Astrocyte (in vitro differentiated cells and primary cell): ENCODE measurements at regions not wholly inside any gene's neighbourhood (a gene's known extent, or its start where the extent isn't known, plus 50 kb on each side); places are given as distances from the start of the nearest gene placed in this dataset.

Experiments used
- DNase-seq: peaks from one replicate; pipeline ENCODE4 v3.0.0-alpha.2; 2010; ENCODE audit warnings: low read depth
- FAIRE-seq: peaks from 2 replicates; lab custom pipeline; 2011; peaks lifted over from hg19 to GRCh38; lab: Jason Lieb, UNC
- H2AFZ ChIP-seq: 2 replicates; pipeline ENCODE4 v1.6.0; 2012; ENCODE audit warnings: low read depth, low read length, inconsistent platforms
- H3K27ac ChIP-seq: 2 replicates; pipeline ENCODE4 v1.5.1; 2011; ENCODE audit warnings: low read depth, low read length, inconsistent platforms
- H3K27me3 ChIP-seq: 2 replicates; pipeline ENCODE4 v1.6.0; 2011; ENCODE audit warnings: low read length, inconsistent platforms; ENCODE audit not compliant: insufficient read depth
- H3K36me3 ChIP-seq: 2 replicates; pipeline ENCODE4 v1.5.1; 2011; ENCODE audit warnings: low read length, inconsistent platforms; ENCODE audit not compliant: insufficient read depth
- H3K4me1 ChIP-seq: 2 replicates; pipeline ENCODE4 v1.5.1; 2011; ENCODE audit warnings: low read length, inconsistent platforms; ENCODE audit not compliant: insufficient read depth
- H3K4me2 ChIP-seq: 2 replicates; pipeline ENCODE4 v1.6.0; 2012; ENCODE audit warnings: low read length, inconsistent platforms
- H3K4me3 ChIP-seq: 2 replicates; pipeline ENCODE4 v1.5.1; 2011; ENCODE audit warnings: low read depth, mild to moderate bottlenecking, low read length, inconsistent platforms; ENCODE audit not compliant: insufficient read depth
- H3K79me2 ChIP-seq: 2 replicates; pipeline ENCODE4 v1.6.0; 2012; ENCODE audit warnings: mild to moderate bottlenecking, low read length, inconsistent platforms; ENCODE audit not compliant: insufficient read depth
- H3K9ac ChIP-seq: 2 replicates; pipeline ENCODE4 v1.6.0; 2012; ENCODE audit warnings: mild to moderate bottlenecking, low read length, inconsistent platforms
- H3K9me3 ChIP-seq: 2 replicates; pipeline ENCODE4 v1.5.1; 2012; ENCODE audit warnings: low read depth, mild to moderate bottlenecking, low read length, inconsistent platforms; ENCODE audit not compliant: insufficient read depth
- H4K20me1 ChIP-seq: 2 replicates; pipeline ENCODE4 v1.6.0; 2012; ENCODE audit warnings: low read length, inconsistent platforms; ENCODE audit not compliant: insufficient read depth
- H3K27ac Mint-ChIP-seq: one replicate; pipeline ENCODE4 v1.8.0; 2021; ENCODE audit warnings: mild to moderate bottlenecking, mixed read lengths; ENCODE audit not compliant: unreplicated experiment
- H3K27me3 Mint-ChIP-seq: one replicate; pipeline ENCODE4 v1.8.0; 2021; ENCODE audit warnings: low read depth, mixed read lengths; ENCODE audit not compliant: unreplicated experiment
- H3K36me3 Mint-ChIP-seq: one replicate; pipeline ENCODE4 v1.8.0; 2021; ENCODE audit warnings: low read depth, mixed read lengths; ENCODE audit not compliant: unreplicated experiment
- H3K4me1 Mint-ChIP-seq: one replicate; pipeline ENCODE4 v1.8.0; 2021; ENCODE audit warnings: low read depth, mixed read lengths; ENCODE audit not compliant: unreplicated experiment
- H3K4me3 Mint-ChIP-seq: one replicate; pipeline ENCODE4 v1.8.0; 2021; ENCODE audit warnings: mild to moderate bottlenecking, moderate library complexity, mixed read lengths; ENCODE audit not compliant: unreplicated experiment
- H3K9me3 Mint-ChIP-seq: one replicate; pipeline ENCODE4 v1.8.0; 2021; ENCODE audit warnings: mild to moderate bottlenecking, mixed read lengths; ENCODE audit not compliant: unreplicated experiment
- EZH2 ChIP-seq: IDR thresholded peaks from 2 replicates; pipeline ENCODE4 v1.6.1; 2012; ENCODE audit warnings: mild to moderate bottlenecking, low read length, inconsistent platforms; ENCODE audit not compliant: insufficient read depth
- TF ChIP-seq, protein P1 (sequence below): IDR thresholded peaks from 2 replicates; pipeline ENCODE4 v1.5.1; 2011; ENCODE audit warnings: low read depth, mild to moderate bottlenecking, inconsistent platforms, low read length, moderate library complexity; ENCODE audit not compliant: insufficient read depth

GRCh38 chr5:125365747-125366146, 619.3 kb upstream of the ZNF608 start:
- Histone ChIP-seq H2AFZ (no peak overlapping the region), H3K4me3 (no peak overlapping the region), H4K20me1 (no peaks in the 10 kb centered on the region), H3K9me3 (no peaks in the 10 kb centered on the region), H3K27ac (no peak overlapping the region), H3K4me1 (no peaks in the 10 kb centered on the region), H3K9ac (no peak overlapping the region), H3K4me2 (no peak overlapping the region), H3K36me3 (no peaks in the 10 kb centered on the region), H3K79me2 (no peaks in the 10 kb centered on the region), H3K27me3 (no peaks in the 10 kb centered on the region)
- no peaks in the 10 kb centered on the region for H3K36me3 Mint-ChIP-seq
- H3K4me1 Mint-ChIP-seq: peaks cover 5% of the 10 kb centered on the region
- FAIRE-seq (no peak), DNase-seq (no peak)
- TF ChIP-seq, protein P1, sequence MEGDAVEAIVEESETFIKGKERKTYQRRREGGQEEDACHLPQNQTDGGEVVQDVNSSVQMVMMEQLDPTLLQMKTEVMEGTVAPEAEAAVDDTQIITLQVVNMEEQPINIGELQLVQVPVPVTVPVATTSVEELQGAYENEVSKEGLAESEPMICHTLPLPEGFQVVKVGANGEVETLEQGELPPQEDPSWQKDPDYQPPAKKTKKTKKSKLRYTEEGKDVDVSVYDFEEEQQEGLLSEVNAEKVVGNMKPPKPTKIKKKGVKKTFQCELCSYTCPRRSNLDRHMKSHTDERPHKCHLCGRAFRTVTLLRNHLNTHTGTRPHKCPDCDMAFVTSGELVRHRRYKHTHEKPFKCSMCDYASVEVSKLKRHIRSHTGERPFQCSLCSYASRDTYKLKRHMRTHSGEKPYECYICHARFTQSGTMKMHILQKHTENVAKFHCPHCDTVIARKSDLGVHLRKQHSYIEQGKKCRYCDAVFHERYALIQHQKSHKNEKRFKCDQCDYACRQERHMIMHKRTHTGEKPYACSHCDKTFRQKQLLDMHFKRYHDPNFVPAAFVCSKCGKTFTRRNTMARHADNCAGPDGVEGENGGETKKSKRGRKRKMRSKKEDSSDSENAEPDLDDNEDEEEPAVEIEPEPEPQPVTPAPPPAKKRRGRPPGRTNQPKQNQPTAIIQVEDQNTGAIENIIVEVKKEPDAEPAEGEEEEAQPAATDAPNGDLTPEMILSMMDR: no peak
- no peak for TF ChIP-seq EZH2
- H3K27me3 Mint-ChIP-seq: no peaks in the 10 kb centered on the region
- H3K27ac Mint-ChIP-seq: no peak overlapping the region
- H3K4me3 Mint-ChIP-seq: no peak overlapping the region
- H3K9me3 Mint-ChIP-seq: no peaks in the 10 kb centered on the region

DNA sequence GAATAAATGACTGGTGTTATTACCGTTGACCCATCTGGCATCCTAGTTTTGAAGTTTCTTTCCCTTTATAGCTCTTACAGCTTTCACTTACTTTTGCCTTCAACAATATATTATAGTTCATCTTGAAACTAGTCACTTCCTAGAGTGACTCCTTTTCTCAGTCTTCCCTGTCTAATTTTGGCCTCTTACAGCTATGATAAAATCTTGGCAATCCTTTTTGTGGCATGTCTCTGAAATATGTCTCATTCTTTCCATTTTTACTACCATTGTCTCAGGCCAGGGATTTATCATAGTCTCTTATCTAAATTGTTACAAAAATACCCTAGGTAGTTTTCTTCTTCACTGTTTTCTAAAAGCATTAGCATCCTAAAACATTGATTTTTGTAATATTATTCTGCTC, 621.3 kb upstream of the ZNF608 start:
- FAIRE-seq: no peak
- Mint-ChIP-seq H3K36me3 (no peaks in the 10 kb centered on the region), H3K9me3 (no peaks in the 10 kb centered on the region), H3K27ac (no peak overlapping the region), H3K4me3 (no peak overlapping the region), H3K27me3 (no peaks in the 10 kb centered on the region), H3K4me1 (peaks cover 6% of the 10 kb centered on the region)
- no peaks in the 10 kb centered on the region for H4K20me1 ChIP-seq
- H3K9me3 ChIP-seq: no peaks in the 10 kb centered on the region
- H3K4me2 ChIP-seq: no peak overlapping the region
- no peak overlapping the region for H3K4me3 ChIP-seq
- DNase-seq: peak; percentile 56
- no peak overlapping the region for H2AFZ ChIP-seq
- no peak for TF ChIP-seq EZH2
- TF ChIP-seq, protein P1: no peak
- no peaks in the 10 kb centered on the region for H3K79me2 ChIP-seq
- H3K9ac ChIP-seq: no peak overlapping the region
- H3K27me3 ChIP-seq: no peaks in the 10 kb centered on the region
- H3K36me3 ChIP-seq: no peaks in the 10 kb centered on the region
- H3K27ac ChIP-seq: no peak overlapping the region
- H3K4me1 ChIP-seq: peaks cover 2% of the 10 kb centered on the region

DNA sequence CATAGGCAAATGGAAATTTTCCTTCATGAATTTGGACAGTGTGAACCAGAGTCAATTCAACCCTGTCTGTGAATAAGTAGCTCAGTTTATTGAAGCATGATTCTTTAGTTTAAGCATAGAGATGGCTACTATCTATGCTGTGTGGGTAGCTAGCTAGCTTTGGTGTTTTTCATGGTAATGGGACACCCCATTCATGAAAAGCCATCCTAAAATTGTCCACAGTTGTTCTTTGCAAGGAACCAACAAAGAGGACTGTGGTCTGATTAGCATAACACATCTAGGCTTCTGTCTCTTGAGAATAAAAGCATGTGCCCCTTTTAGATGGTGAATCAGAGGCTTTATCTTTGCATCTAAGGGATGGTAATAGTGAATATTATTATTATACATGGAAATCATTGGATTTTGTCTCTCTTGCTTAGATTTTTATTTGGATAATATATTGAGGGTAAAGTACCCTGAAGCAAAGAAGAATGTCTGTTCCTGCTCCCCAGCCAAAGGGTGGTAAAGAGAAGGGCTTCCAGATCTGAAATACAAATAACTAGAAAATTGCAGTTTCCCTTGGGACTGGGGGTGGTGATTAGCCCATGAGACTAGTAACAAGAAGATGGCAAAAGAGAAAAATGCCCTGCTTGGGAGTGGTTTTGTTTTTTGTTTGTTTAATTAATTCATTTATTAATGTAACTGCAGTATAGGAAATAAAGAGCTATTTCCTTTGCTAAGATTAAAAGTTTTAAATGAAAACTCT, 624.2 kb upstream of the ZNF608 start:
- H3K36me3 ChIP-seq: no peaks in the 10 kb centered on the region
- H3K9me3 ChIP-seq: no peaks in the 10 kb centered on the region
- DNase-seq (no peak), FAIRE-seq (no peak)
- H3K9me3 Mint-ChIP-seq: no peaks in the 10 kb centered on the region
- no peaks in the 10 kb centered on the region for H3K79me2 ChIP-seq
- H3K27ac Mint-ChIP-seq: no peak overlapping the region
- peaks cover 22% of the 10 kb centered on the region for H3K4me1 Mint-ChIP-seq
- H3K4me1 ChIP-seq: peaks cover 9% of the 10 kb centered on the region
- no peak overlapping the region for H2AFZ ChIP-seq
- H3K27me3 ChIP-seq: no peaks in the 10 kb centered on the region
- no peak for TF ChIP-seq EZH2
- TF ChIP-seq, protein P1: no peak
- no peaks in the 10 kb centered on the region for H3K27me3 Mint-ChIP-seq
- no peak overlapping the region for H3K4me3 Mint-ChIP-seq
- no peak overlapping the region for H3K4me3 ChIP-seq
- no peaks in the 10 kb centered on the region for H4K20me1 ChIP-seq
- no peak overlapping the region for H3K9ac ChIP-seq
- no peak overlapping the region for H3K27ac ChIP-seq
- H3K4me2 ChIP-seq: no peak overlapping the region
- no peaks in the 10 kb centered on the region for H3K36me3 Mint-ChIP-seq
